NB4 (cell line): ENCODE measurements at regions not wholly inside any gene's neighbourhood (a gene's known extent, or its start where the extent isn't known, plus 50 kb on each side); places are given as distances from the start of the nearest gene placed in this dataset.

Experiments
- DNase-seq: peaks from one replicate; pipeline ENCODE4 v3.0.0; 2010; ENCODE audit warnings: low read depth
- H3K4me3 ChIP-seq: one replicate; pipeline ENCODE4 v1.5.1; 2011; ENCODE audit warnings: mild to moderate bottlenecking, low read depth, low read length, moderate library complexity
- CTCF ChIP-seq: IDR thresholded peaks from one replicate; pipeline ENCODE4 v1.5.1; 2012; ENCODE audit warnings: low read depth, low read length
- MAX ChIP-seq: IDR thresholded peaks from 2 replicates; pipeline ENCODE4 v1.6.1; 2011; ENCODE audit warnings: low read depth, low read length
- MYC ChIP-seq: IDR thresholded peaks from 2 replicates; pipeline ENCODE4 v1.6.1; 2011; ENCODE audit warnings: low read depth, low read length
- POLR2A ChIP-seq: IDR thresholded peaks from 2 replicates; pipeline ENCODE4 v1.6.1; 2011; ENCODE audit warnings: mild to moderate bottlenecking; ENCODE audit not compliant: insufficient read length; ENCODE audit errors: extremely low read depth

- no peak for DNase-seq
- TF ChIP-seq MYC (no peak), MAX (no peak), CTCF (no peak), POLR2A (no peak)
- no peak overlapping the region for H3K4me3 ChIP-seq
These were observed 153.0 kb upstream of the TMTC4 start for GRCh38 chr13:100827489-100828176.

GRCh38 chr13:100826441-100826840, 151.8 kb upstream of the TMTC4 start:
- TF ChIP-seq MYC (no peak), CTCF (no peak), MAX (no peak), POLR2A (no peak)
- DNase-seq: no peak
- no peak overlapping the region for H3K4me3 ChIP-seq

- TF ChIP-seq CTCF: no peak
- no peak for TF ChIP-seq MYC
- no peak for TF ChIP-seq POLR2A
- TF ChIP-seq MAX: no peak
- DNase-seq: no peak
- H3K4me3 ChIP-seq: no peak overlapping the region
These were observed 151.0 kb upstream of the TMTC4 start for GRCh38 chr13:100825557-100825956.

GRCh38 chr13:100824366-100824765, 149.8 kb upstream of the TMTC4 start:
- no peak for DNase-seq
- no peak overlapping the region for H3K4me3 ChIP-seq
- TF ChIP-seq POLR2A: no peak
- TF ChIP-seq CTCF: no peak
- TF ChIP-seq MAX: no peak
- no peak for TF ChIP-seq MYC

- no peak for DNase-seq
- H3K4me3 ChIP-seq: no peak overlapping the region
- TF ChIP-seq MAX (no peak), POLR2A (no peak), CTCF (no peak), MYC (no peak)
These were observed 148.9 kb upstream of the TMTC4 start for GRCh38 chr13:100823448-100823847.
